Prostate gland (tissue), 2 donors: ENCODE measurements at regions not wholly inside any gene's neighbourhood (a gene's known extent, or its start where the extent isn't known, plus 50 kb on each side); places are given as distances from the start of the nearest gene placed in this dataset.

Experiments used
- DNase-seq: peaks from one replicate; pipeline ENCODE4 v3.0.0-alpha.2; 2019; ENCODE audit warnings: low spot score
- H3K27ac ChIP-seq, 2 donors: fragments of 200-600 bp; sonication (generic); 2 replicates each; pipeline ENCODE4 v1.5.1; 2017 to 2019
- H3K27me3 ChIP-seq: fragments of 200-600 bp; sonication (generic); replicated peaks from 2 replicates; pipeline ENCODE4 v1.5.1; 2019; ENCODE audit not compliant: insufficient read depth
- H3K36me3 ChIP-seq, 2 donors: fragments of 200-600 bp; sonication (generic); 1 replicate in 1 of 2; 2 replicates in 1 of 2; pipeline versions ENCODE4 v1.5.1 to v1.8.1; 2017 to 2019
- H3K4me1 ChIP-seq: fragments of 200-600 bp; sonication (generic); replicated peaks from 2 replicates; pipeline ENCODE4 v1.5.1; 2019
- H3K4me3 ChIP-seq, 2 donors: fragments of 200-600 bp; sonication (generic); 2 replicates each; pipeline ENCODE4 v1.5.1; 2017 to 2019
- H3K9me3 ChIP-seq: fragments of 200-600 bp; sonication (generic); 2 replicates; pipeline ENCODE4 v1.5.1; 2017
- CTCF ChIP-seq, 4 experiments: fragments of 200-600 bp in 2 of 4; fragments of 450-650 bp in 2 of 4; sonication (generic) in 2 of 4; IDR thresholded peaks; 1 replicate in 3 of 4; 2 replicates in 1 of 4; pipeline ENCODE4 v1.5.1; 2016 to 2019; ENCODE audit warnings: antibody characterized with exemption in 4 of 4, mild to moderate bottlenecking in 2 of 4, moderate library complexity in 2 of 4
- POLR2A ChIP-seq: fragments of 450-650 bp; IDR thresholded peaks from one replicate; pipeline ENCODE4 v1.6.1; 2016; ENCODE audit warnings: antibody characterized with exemption, mild to moderate bottlenecking
- POLR2AphosphoS5 ChIP-seq: sonication (generic); formaldehyde crosslinking; IDR thresholded peaks from one replicate; pipeline ENCODE4 v1.6.1; 2017; ENCODE audit warnings: antibody characterized with exemption
- WGBS: methylation state at CpG from one replicate; pipeline ENCODE4 v1.1.5; 2018; 5-methylcytosine and 5-hydroxymethylcytosine counted together
- intact Hi-C: fragments of 100-400 bp; cut with DNase I; formaldehyde crosslinking; loops from one replicate; pipeline ENCODE4 v1.14.2; 2022

GRCh38 chr18:40875101-40875615 is 1079.9 kb upstream of the PIK3C3 start:
- Histone ChIP-seq H3K4me3 (no peak overlapping the region), H3K9me3 (no peaks in the 10 kb centered on the region), H3K4me1 (no peaks in the 10 kb centered on the region), H3K27ac (no peak overlapping the region), H3K36me3 (no peaks in the 10 kb centered on the region), H3K27me3 (no peaks in the 10 kb centered on the region)
- 47% methylated on average over 4 of the region's 4 CpGs for WGBS
- DNase-seq: no peak
- intact Hi-C loops: no loop called here
- TF ChIP-seq POLR2A: no peak
- no peak for TF ChIP-seq POLR2AphosphoS5
- no peak for TF ChIP-seq CTCF (IDR thresholded peaks at IDR 0.05)

- TF ChIP-seq CTCF (IDR thresholded peaks at IDR 0.05): no peak
- no peak for TF ChIP-seq POLR2A
- TF ChIP-seq POLR2AphosphoS5: peak; percentile 14
- Histone ChIP-seq H3K27ac (no peak overlapping the region), H3K36me3 (no peaks in the 10 kb centered on the region), H3K9me3 (no peaks in the 10 kb centered on the region), H3K27me3 (no peaks in the 10 kb centered on the region), H3K4me3 (no peak overlapping the region), H3K4me1 (no peaks in the 10 kb centered on the region)
- 47% methylated on average over 1 of the region's 1 CpG for WGBS
- intact Hi-C loops: no loop called here
- DNase-seq: no peak
These were observed 1080.8 kb upstream of the PIK3C3 start for GRCh38 chr18:40874233-40874632.

GRCh38 chr18:40868110-40868858 is 1086.8 kb upstream of the PIK3C3 start:
- intact Hi-C loops: no loop called here
- H3K4me3 ChIP-seq: no peak overlapping the region
- 56% methylated on average over 4 of the region's 4 CpGs for WGBS
- no peak for DNase-seq
- no peaks in the 10 kb centered on the region for H3K36me3 ChIP-seq
- H3K4me1 ChIP-seq: no peaks in the 10 kb centered on the region
- H3K27me3 ChIP-seq: no peaks in the 10 kb centered on the region
- TF ChIP-seq POLR2AphosphoS5 (no peak), POLR2A (no peak), CTCF (IDR thresholded peaks at IDR 0.05) (no peak)
- H3K27ac ChIP-seq: no peak overlapping the region
- no peaks in the 10 kb centered on the region for H3K9me3 ChIP-seq

- H3K27me3 ChIP-seq: no peaks in the 10 kb centered on the region
- TF ChIP-seq POLR2A (no peak), POLR2AphosphoS5 (no peak)
- no peaks in the 10 kb centered on the region for H3K9me3 ChIP-seq
- intact Hi-C loops: no loop called here
- H3K4me1 ChIP-seq: no peaks in the 10 kb centered on the region
- no peak overlapping the region for H3K27ac ChIP-seq
- no peak for DNase-seq
- no peaks in the 10 kb centered on the region for H3K36me3 ChIP-seq
- H3K4me3 ChIP-seq: no peak overlapping the region
- 57% methylated on average over 2 of the region's 2 CpGs for WGBS
These were observed 1087.6 kb upstream of the PIK3C3 start for GRCh38 chr18:40867459-40867858.

GRCh38 chr18:40866968-40867367 is 1088.1 kb upstream of the PIK3C3 start:
- no peak overlapping the region for H3K4me3 ChIP-seq
- no peak for TF ChIP-seq POLR2A
- TF ChIP-seq POLR2AphosphoS5: no peak
- no peak for TF ChIP-seq CTCF (IDR thresholded peaks at IDR 0.05)
- H3K36me3 ChIP-seq: no peaks in the 10 kb centered on the region
- DNase-seq: no peak
- H3K4me1 ChIP-seq: no peaks in the 10 kb centered on the region
- H3K27me3 ChIP-seq: no peaks in the 10 kb centered on the region
- intact Hi-C loops: no loop called here
- no peak overlapping the region for H3K27ac ChIP-seq
- WGBS: 72% methylated on average over 3 of the region's 3 CpGs
- no peaks in the 10 kb centered on the region for H3K9me3 ChIP-seq
